ENCODE measurements at regions not wholly inside any gene's neighbourhood (a gene's known extent, or its start where the extent isn't known, plus 50 kb on each side); places are given as distances from the start of the nearest gene placed in this dataset.

GRCh38 chr15:68871507-68871906, 50.8 kb upstream of the ANP32A start:
- no peak for DNase-seq (ENCODE audit: low read depth in 3 of 3, low spot score in 2 of 3)

- DNase-seq (ENCODE audit: low read depth in 3 of 3, low spot score in 2 of 3) = no peak
Measured at GRCh38 chr15:68874788-68875187, 54.1 kb upstream of the ANP32A start.

- peak; percentile 82 to 88 (median 84) for DNase-seq (ENCODE audit: low read depth in 3 of 3, low spot score in 2 of 3)
Measured at GRCh38 chr15:68875377-68876116, 54.8 kb upstream of the SPESP1 start.

GRCh38 chr15:68877626-68878025, 52.7 kb upstream of the SPESP1 start:
- DNase-seq (ENCODE audit: low read depth in 3 of 3, low spot score in 2 of 3) = no peak

- DNase-seq (ENCODE audit: low read depth in 3 of 3, low spot score in 2 of 3) = no peak
Measured at GRCh38 chr15:68880382-68880781, 49.9 kb upstream of the SPESP1 start.

Data from right renal cortex interstitium (tissue), 3 donors.